K562 (cell line): ENCODE measurements at regions not wholly inside any gene's neighbourhood (a gene's known extent, or its start where the extent isn't known, plus 50 kb on each side); places are given as distances from the start of the nearest gene placed in this dataset.

Experiments used
- ATAC-seq: fragments of 200-7000 bp; cut with Tn5 transposase; 3 replicates; pipeline ENCODE4 v1.9.1; 2020; ENCODE audit warnings: moderate library complexity
- BruUV-seq: library from RNA; stranded (reverse); fragments of 400-500 nt; replicated peaks from 2 replicates; lab custom pipeline; 2021; lab: Mats Ljungman, UMichigan
- CTCF ChIA-PET: fragments of 300-600 bp; formaldehyde crosslinking; extraction: SDS; loops from one replicate; lab custom pipeline; 2021; ENCODE audit warnings: low intra/inter-chr PET ratio; lab: Yijun Ruan, JAX
- POLR2A ChIA-PET: fragments of 300-600, 350-650 bp; sonication (Branson Sonifier 250); formaldehyde crosslinking; extraction: SDS; loops from one replicate; lab custom pipeline; 2021; ENCODE audit warnings: antibody characterized with exemption, inconsistent platforms; lab: Yijun Ruan, JAX
- DNase-seq, 4 experiments: peaks; one replicate each; pipeline versions ENCODE4 v3.0.0 to v3.0.0-alpha.2; 2011 to 2018; ENCODE audit warnings: low spot score in 3 of 4, mixed read lengths in 3 of 4; ENCODE audit errors: extremely low read depth in 1 of 4
- FAIRE-seq: peaks from 2 replicates; lab custom pipeline; 2011; peaks lifted over from hg19 to GRCh38; lab: Jason Lieb, UNC
- H2AFZ ChIP-seq: 2 replicates; pipeline ENCODE4 v1.6.0; 2011; ENCODE audit warnings: low read depth, low read length, control low read depth, inconsistent platforms
- H3K27ac ChIP-seq: fragments of 200-600 bp; 3 replicates; pipeline ENCODE4 v1.8.0; 2011; ENCODE audit warnings: low read depth, mild to moderate bottlenecking, control low read depth, inconsistent platforms, low read length, moderate library complexity, mixed read lengths; ENCODE audit errors: extremely low read depth
- H3K27me3 ChIP-seq, 2 experiments: fragments of 300-600 bp in 1 of 2; 2 replicates in 1 of 2; 3 replicates in 1 of 2; pipeline versions ENCODE4 v1.6.0 to v1.8.0; 2011; ENCODE audit warnings: inconsistent platforms in 2 of 2, low read length in 2 of 2, mild to moderate bottlenecking in 1 of 2, mixed read lengths in 1 of 2, moderate library complexity in 1 of 2; ENCODE audit not compliant: control insufficient read depth in 2 of 2, insufficient read depth in 2 of 2
- H3K36me3 ChIP-seq: fragments of 300-600 bp; 3 replicates; pipeline ENCODE4 v1.8.0; 2011; ENCODE audit warnings: mild to moderate bottlenecking, low read length, inconsistent platforms; ENCODE audit not compliant: control insufficient read depth, insufficient read depth
- H3K4me1 ChIP-seq, 2 experiments: fragments of 200-600 bp in 1 of 2; replicated peaks in 1 of 2; 2 replicates in 1 of 2; 3 replicates in 1 of 2; pipeline versions ENCODE4 v1.5.1 to v1.8.0; 2011; ENCODE audit warnings: inconsistent platforms in 2 of 2, low read length in 2 of 2, mild to moderate bottlenecking in 1 of 2, mixed read lengths in 1 of 2, moderate library complexity in 1 of 2; ENCODE audit not compliant: control insufficient read depth in 2 of 2, insufficient read depth in 2 of 2
- H3K4me2 ChIP-seq: 2 replicates; pipeline ENCODE4 v1.6.1; 2011; ENCODE audit warnings: low read length, control low read depth, inconsistent platforms, mixed read lengths; ENCODE audit not compliant: insufficient read depth
- H3K4me3 ChIP-seq: fragments of 200-600 bp; sonication (generic), shearing (Covaris generic); 2 replicates; pipeline ENCODE4 v1.5.1; 2016; ENCODE audit warnings: control low read depth, inconsistent platforms
- H3K79me2 ChIP-seq: fragments of 200-600 bp; 3 replicates; pipeline ENCODE4 v1.8.0; 2011; ENCODE audit warnings: low read length, inconsistent platforms; ENCODE audit not compliant: control insufficient read depth, insufficient read depth
- H3K9ac ChIP-seq, 2 experiments: 2 replicates each; pipeline versions ENCODE4 v1.6.0 to v1.6.1; 2011; ENCODE audit warnings: low read depth in 2 of 2, low read length in 2 of 2, control low read depth in 1 of 2, inconsistent platforms in 1 of 2, mild to moderate bottlenecking in 1 of 2, mixed read lengths in 1 of 2; ENCODE audit not compliant: insufficient read depth in 1 of 2
- H3K9me1 ChIP-seq: one replicate; pipeline ENCODE4 v1.6.0; 2011; ENCODE audit warnings: inconsistent platforms, mild to moderate bottlenecking, low read length, moderate library complexity; ENCODE audit not compliant: control insufficient read depth, insufficient read depth
- H3K9me3 ChIP-seq: replicated peaks from 2 replicates; pipeline ENCODE4 v1.5.1; 2011; ENCODE audit warnings: low read depth, low read length, inconsistent platforms; ENCODE audit not compliant: control insufficient read depth, insufficient read depth
- H4K20me1 ChIP-seq: replicated peaks from 2 replicates; pipeline ENCODE4 v1.6.1; 2011; ENCODE audit warnings: low read length, inconsistent platforms, mixed read lengths; ENCODE audit not compliant: control insufficient read depth, insufficient read depth
- CEBPB ChIP-seq: fragments of 450-650 bp; IDR thresholded peaks from 2 replicates; pipeline ENCODE4 v1.6.1; 2016; ENCODE audit warnings: missing genetic modification characterization, missing compliant biosample characterization
- CHD7 ChIP-seq: fragments of 200-600 bp; sonication (generic); IDR thresholded peaks from one replicate; pipeline ENCODE4 v1.6.1; 2012; ENCODE audit warnings: mild to moderate bottlenecking, low read depth, low read length, inconsistent platforms
- MBD2 ChIP-seq: sonication (generic); IDR thresholded peaks from 2 replicates; pipeline ENCODE4 v1.6.1; 2016; ENCODE audit warnings: low read depth, borderline replicate concordance
- NFIC ChIP-seq: fragments of 450-650 bp; IDR thresholded peaks from 2 replicates; pipeline ENCODE4 v1.6.1; 2017; ENCODE audit warnings: mild to moderate bottlenecking, inconsistent platforms
- RCOR1 ChIP-seq, 2 experiments: IDR thresholded peaks; 2 replicates each; pipeline ENCODE4 v1.6.1; 2012; ENCODE audit warnings: low read depth in 2 of 2, low read length in 2 of 2, borderline replicate concordance in 1 of 2, improper control_type of control experiment in 1 of 2
- SIRT6 ChIP-seq: IDR thresholded peaks from one replicate; pipeline ENCODE4 v1.6.1; 2012; ENCODE audit warnings: low read depth, mild to moderate bottlenecking, control low read depth, inconsistent platforms, low read length, moderate library complexity
- TRIM28 ChIP-seq: fragments of 450-650 bp; IDR thresholded peaks from 2 replicates; pipeline ENCODE4 v1.6.1; 2017
- ZBED1 ChIP-seq: IDR thresholded peaks from 2 replicates; pipeline ENCODE4 v1.6.1; 2014
- ZNF165 ChIP-seq: fragments of 250-450 bp; sonication (Bioruptor Pico); IDR thresholded peaks from 2 replicates; pipeline ENCODE4 v1.4.0; 2020; ENCODE audit warnings: borderline replicate concordance
- ZNF232 ChIP-seq: sonication (generic); formaldehyde crosslinking; IDR thresholded peaks from 2 replicates; pipeline ENCODE4 v1.8.0; 2022; ENCODE audit warnings: mild to moderate bottlenecking, missing genetic modification reagents
- ZNF316 ChIP-seq: fragments of 450-650 bp; IDR thresholded peaks from 2 replicates; pipeline ENCODE4 v1.6.1; 2016
- ZNF431 ChIP-seq: sonication (generic); formaldehyde crosslinking; IDR thresholded peaks from 2 replicates; pipeline ENCODE4 v1.8.0; 2022; ENCODE audit warnings: mild to moderate bottlenecking, missing genetic modification reagents
- WGBS: fragments of 100-300 bp; shearing (Covaris generic); methylation state at CpG from one replicate; pipeline ENCODE4 v1.1.6; 2016; ENCODE audit warnings: low coverage, mixed read lengths; ENCODE audit not compliant: insufficient coverage; ENCODE audit errors: missing lambda C conversion rate; 5-methylcytosine and 5-hydroxymethylcytosine counted together
- in situ Hi-C: fragments of 300-500 bp; cut with MboI; formaldehyde crosslinking; loops from 4 replicates; pipeline ENCODE4 v1.15.0; 2018; ENCODE audit warnings: inconsistent platforms, mixed read lengths
- intact Hi-C: fragments of 100-400 bp; cut with micrococcal nuclease; formaldehyde crosslinking; loops from 2 replicates; pipeline ENCODE4 v1.14.2; 2022

GRCh38 chr5:27267209-27267824, 228.9 kb upstream of the CDH9 start (continued):
- TF ChIP-seq CEBPB (tag) (no peak), ZNF232 (CRISPR knock-in tag) (no peak), NFIC (no peak), SIRT6 (no peak), MBD2 (no peak)

- no peak overlapping the region for H3K9ac ChIP-seq
- no peak overlapping the region for H2AFZ ChIP-seq
- TF ChIP-seq ZBED1 = no peak
- TF ChIP-seq CHD7 = no peak
- TF ChIP-seq ZNF431 (CRISPR knock-in tag) = no peak
- TF ChIP-seq ZNF165 (CRISPR knock-in tag) = no peak
- no peak for TF ChIP-seq RCOR1 (IDR thresholded peaks at IDR 0.05; ENCODE audit: borderline replicate concordance in 1 of 2, low read depth in 2 of 2, low read length in 2 of 2)
- peak; percentile 48; the same call in 1 of the 2 replicates for TF ChIP-seq ZNF316
- no peak for TF ChIP-seq TRIM28
Observed at GRCh38 chr5:27266184-27266583, 227.8 kb upstream of the CDH9 start.

More at GRCh38 chr5:27266184-27266583, 227.8 kb upstream of the CDH9 start:
- in situ Hi-C loops = no loop called here
- Histone ChIP-seq H3K27me3 (no peaks in the 10 kb centered on the region), H3K4me2 (no peak overlapping the region), H4K20me1 (no peaks in the 10 kb centered on the region), H3K4me1 (no peaks in the 10 kb centered on the region), H3K4me3 (no peak overlapping the region), H3K27ac (no peak overlapping the region), H3K9me1 (no peaks in the 10 kb centered on the region), H3K9me3 (0 out of 2 replicates have a peak, but pooled peaks cover 4% of the 10 kb centered on the region), H3K36me3 (no peaks in the 10 kb centered on the region), H3K79me2 (no peaks in the 10 kb centered on the region)
- 18% methylated on average over 2 of the region's 2 CpGs for WGBS
- ChIA-PET CTCF (no interaction called here), POLR2A (interaction anchor here (0.5 kb wide), 1 partner anchor 323 kb away, joined by 3 read pairs; no protein-coding TSS in a partner anchor)
- intact Hi-C loops = no loop called here
- BruUV-seq = no TSS peak
- FAIRE-seq (no peak), DNase-seq (no peak), ATAC-seq (no peak)
